Hepatocyte (in vitro differentiated cells): ENCODE measurements at regions not wholly inside any gene's neighbourhood (a gene's known extent, or its start where the extent isn't known, plus 50 kb on each side); places are given as distances from the start of the nearest gene placed in this dataset.

Source experiments
- DNase-seq: peaks from one replicate; pipeline ENCODE4 v3.0.0-alpha.2; 2016; ENCODE audit warnings: low spot score
- H2AFZ ChIP-seq: fragments of 200-600 bp; sonication (generic); 2 replicates; pipeline ENCODE4 v1.6.0; 2016; ENCODE audit warnings: antibody characterized with exemption, mild to moderate bottlenecking
- H3K27ac ChIP-seq: fragments of 200-600 bp; sonication (generic); 2 replicates; pipeline ENCODE4 v1.5.1; 2016; ENCODE audit warnings: mild to moderate bottlenecking
- H3K27me3 ChIP-seq: fragments of 200-600 bp; sonication (generic); 2 replicates; pipeline ENCODE4 v1.6.1; 2016
- H3K36me3 ChIP-seq: fragments of 200-600 bp; sonication (generic); replicated peaks from 2 replicates; pipeline ENCODE4 v1.5.1; 2016; ENCODE audit warnings: low read depth; ENCODE audit not compliant: insufficient read depth
- H3K4me1 ChIP-seq: fragments of 200-600 bp; sonication (generic); 2 replicates; pipeline ENCODE4 v1.5.1; 2016; ENCODE audit warnings: mild to moderate bottlenecking, moderate library complexity; ENCODE audit not compliant: insufficient read depth
- H3K4me2 ChIP-seq: fragments of 200-600 bp; sonication (generic); 2 replicates; pipeline ENCODE4 v1.6.0; 2016
- H3K4me3 ChIP-seq: fragments of 200-600 bp; sonication (generic); 2 replicates; pipeline ENCODE4 v1.5.1; 2016; ENCODE audit warnings: mild to moderate bottlenecking
- H3K79me2 ChIP-seq: fragments of 200-600 bp; sonication (generic); 2 replicates; pipeline ENCODE4 v1.6.0; 2017; ENCODE audit warnings: mild to moderate bottlenecking
- H3K9me2 ChIP-seq: fragments of 200-600 bp; sonication (generic); replicated peaks from 2 replicates; pipeline ENCODE4 v1.6.0; 2017; ENCODE audit warnings: mild to moderate bottlenecking; ENCODE audit not compliant: insufficient read depth
- H3K9me3 ChIP-seq: fragments of 200-600 bp; sonication (generic); 2 replicates; pipeline ENCODE4 v1.5.1; 2016; ENCODE audit warnings: low read depth, mild to moderate bottlenecking
- H4K20me1 ChIP-seq: fragments of 200-600 bp; sonication (generic); 2 replicates; pipeline ENCODE4 v1.6.0; 2016; ENCODE audit warnings: mild to moderate bottlenecking; ENCODE audit not compliant: insufficient read depth, poor library complexity, severe bottlenecking
- EZH2 ChIP-seq: fragments of 200-600 bp; sonication (generic); IDR thresholded peaks from 2 replicates; pipeline ENCODE4 v1.6.1; 2016; ENCODE audit warnings: antibody characterized with exemption, mild to moderate bottlenecking, borderline replicate concordance
- EZH2phosphoT487 ChIP-seq: fragments of 200-600 bp; sonication (generic); IDR thresholded peaks from one replicate; pipeline ENCODE4 v1.6.1; 2018; ENCODE audit warnings: antibody characterized with exemption, mild to moderate bottlenecking, low read depth, moderate library complexity; ENCODE audit not compliant: unreplicated experiment, severe bottlenecking
- WGBS: methylation state at CpG from one replicate; pipeline ENCODE4 v1.1.6; 2016; ENCODE audit warnings: low lambda C conversion rate; ENCODE audit errors: missing lambda C conversion rate; 5-methylcytosine and 5-hydroxymethylcytosine counted together
- TF ChIP-seq, protein P1 (sequence below): fragments of 200-600 bp; sonication (generic); IDR thresholded peaks from 2 replicates; pipeline ENCODE4 v1.5.1; 2016; ENCODE audit warnings: antibody characterized with exemption, mild to moderate bottlenecking; ENCODE audit not compliant: poor library complexity

DNA sequence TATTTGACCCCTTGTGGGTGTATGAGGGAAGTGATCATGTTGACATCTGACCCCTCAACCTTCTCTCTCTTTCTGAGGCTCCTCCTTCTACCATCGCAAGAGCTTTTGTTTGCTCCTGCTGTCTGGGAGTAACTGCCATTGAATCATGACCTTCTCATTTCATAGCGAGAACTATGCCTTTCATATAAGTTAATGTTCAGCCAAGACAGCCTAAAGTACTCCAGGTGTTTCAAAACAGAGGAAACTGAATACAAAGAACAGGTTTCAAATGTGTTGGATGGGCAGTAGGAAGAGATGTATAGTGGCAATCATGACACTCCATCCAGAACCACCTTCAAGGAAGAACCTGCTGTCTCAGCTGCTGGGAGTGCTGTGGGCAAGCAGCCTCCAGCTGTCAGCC, 403.1 kb downstream of the MID1IP1 start:
- Histone ChIP-seq H4K20me1 (no peaks in the 10 kb centered on the region), H3K79me2 (no peaks in the 10 kb centered on the region), H3K9me2 (no peaks in the 10 kb centered on the region), H3K27ac (peak overlapping the region; percentile 2), H3K27me3 (no peaks in the 10 kb centered on the region), H3K9me3 (no peaks in the 10 kb centered on the region), H3K36me3 (no peaks in the 10 kb centered on the region), H3K4me1 (peaks cover 12% of the 10 kb centered on the region), H2AFZ (no peak overlapping the region), H3K4me3 (no peak overlapping the region), H3K4me2 (no peak overlapping the region)
- TF ChIP-seq, protein P1, sequence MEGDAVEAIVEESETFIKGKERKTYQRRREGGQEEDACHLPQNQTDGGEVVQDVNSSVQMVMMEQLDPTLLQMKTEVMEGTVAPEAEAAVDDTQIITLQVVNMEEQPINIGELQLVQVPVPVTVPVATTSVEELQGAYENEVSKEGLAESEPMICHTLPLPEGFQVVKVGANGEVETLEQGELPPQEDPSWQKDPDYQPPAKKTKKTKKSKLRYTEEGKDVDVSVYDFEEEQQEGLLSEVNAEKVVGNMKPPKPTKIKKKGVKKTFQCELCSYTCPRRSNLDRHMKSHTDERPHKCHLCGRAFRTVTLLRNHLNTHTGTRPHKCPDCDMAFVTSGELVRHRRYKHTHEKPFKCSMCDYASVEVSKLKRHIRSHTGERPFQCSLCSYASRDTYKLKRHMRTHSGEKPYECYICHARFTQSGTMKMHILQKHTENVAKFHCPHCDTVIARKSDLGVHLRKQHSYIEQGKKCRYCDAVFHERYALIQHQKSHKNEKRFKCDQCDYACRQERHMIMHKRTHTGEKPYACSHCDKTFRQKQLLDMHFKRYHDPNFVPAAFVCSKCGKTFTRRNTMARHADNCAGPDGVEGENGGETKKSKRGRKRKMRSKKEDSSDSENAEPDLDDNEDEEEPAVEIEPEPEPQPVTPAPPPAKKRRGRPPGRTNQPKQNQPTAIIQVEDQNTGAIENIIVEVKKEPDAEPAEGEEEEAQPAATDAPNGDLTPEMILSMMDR = no peak
- TF ChIP-seq EZH2phosphoT487 (no peak), EZH2 (no peak)
- DNase-seq = no peak
- WGBS = 64% methylated on average over 2 of the region's 2 CpGs

DNA sequence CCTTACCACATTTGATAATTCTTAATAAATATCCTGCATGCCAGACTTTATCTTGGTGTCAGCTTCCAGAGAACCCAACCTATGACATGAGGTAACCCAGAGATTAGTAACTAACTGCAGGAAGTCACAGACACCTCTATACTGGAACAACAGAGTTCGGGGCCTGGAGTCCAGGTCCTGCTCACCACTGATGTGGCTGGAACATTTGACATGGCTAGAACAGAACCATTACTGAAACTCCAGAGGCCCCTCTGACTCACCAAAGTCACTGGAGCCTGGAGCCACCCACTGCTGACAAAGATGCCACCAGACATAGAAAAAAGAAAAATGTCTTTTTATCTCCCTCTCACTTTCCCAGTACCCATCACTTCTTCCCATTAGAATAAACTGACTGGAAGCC, 403.7 kb downstream of the MID1IP1 start:
- Histone ChIP-seq H3K79me2 (no peaks in the 10 kb centered on the region), H3K4me3 (no peak overlapping the region), H3K27me3 (no peaks in the 10 kb centered on the region), H3K9me3 (no peaks in the 10 kb centered on the region), H3K27ac (peak overlapping the region; percentile 37), H3K4me2 (no peak overlapping the region), H3K9me2 (no peaks in the 10 kb centered on the region), H3K36me3 (no peaks in the 10 kb centered on the region), H4K20me1 (no peaks in the 10 kb centered on the region), H2AFZ (no peak overlapping the region), H3K4me1 (peaks cover 12% of the 10 kb centered on the region)
- no peak for DNase-seq
- no peak for TF ChIP-seq EZH2phosphoT487
- no peak for TF ChIP-seq EZH2
- TF ChIP-seq, protein P1 = no peak
- WGBS = 43% methylated on average over 1 of the region's 1 CpG

DNA sequence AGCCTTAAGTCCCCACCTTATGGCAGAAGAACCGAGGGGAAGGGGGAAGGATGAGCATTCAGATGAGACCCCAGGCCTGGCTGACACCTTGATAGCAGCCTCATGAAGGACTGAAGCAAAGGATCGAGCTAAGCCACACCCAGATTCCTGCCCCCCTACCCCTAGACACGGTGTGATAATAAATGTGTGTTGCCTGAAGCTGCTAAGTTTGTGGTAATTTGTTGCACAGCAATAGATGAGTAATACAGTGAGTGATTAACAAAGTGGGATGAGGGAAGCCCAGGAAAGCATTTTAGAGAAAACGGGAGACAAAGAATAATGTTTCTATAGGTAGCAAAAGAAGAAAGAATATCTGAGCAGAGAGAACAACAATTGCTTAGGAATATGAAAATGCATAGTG, 404.2 kb downstream of the MID1IP1 start:
- WGBS = 62% methylated on average over 4 of the region's 4 CpGs
- Histone ChIP-seq H3K9me2 (no peaks in the 10 kb centered on the region), H3K4me3 (no peak overlapping the region), H3K36me3 (no peaks in the 10 kb centered on the region), H3K4me2 (no peak overlapping the region), H3K79me2 (no peaks in the 10 kb centered on the region), H2AFZ (no peak overlapping the region), H3K27me3 (no peaks in the 10 kb centered on the region), H4K20me1 (no peaks in the 10 kb centered on the region), H3K4me1 (peaks cover 12% of the 10 kb centered on the region), H3K9me3 (no peaks in the 10 kb centered on the region), H3K27ac (peak overlapping the region; percentile 37)
- TF ChIP-seq EZH2phosphoT487 = no peak
- TF ChIP-seq, protein P1 = no peak
- no peak for TF ChIP-seq EZH2
- DNase-seq = no peak
